ENCODE measurements at regions not wholly inside any gene's neighbourhood (a gene's known extent, or its start where the extent isn't known, plus 50 kb on each side); places are given as distances from the start of the nearest gene placed in this dataset.

DNA sequence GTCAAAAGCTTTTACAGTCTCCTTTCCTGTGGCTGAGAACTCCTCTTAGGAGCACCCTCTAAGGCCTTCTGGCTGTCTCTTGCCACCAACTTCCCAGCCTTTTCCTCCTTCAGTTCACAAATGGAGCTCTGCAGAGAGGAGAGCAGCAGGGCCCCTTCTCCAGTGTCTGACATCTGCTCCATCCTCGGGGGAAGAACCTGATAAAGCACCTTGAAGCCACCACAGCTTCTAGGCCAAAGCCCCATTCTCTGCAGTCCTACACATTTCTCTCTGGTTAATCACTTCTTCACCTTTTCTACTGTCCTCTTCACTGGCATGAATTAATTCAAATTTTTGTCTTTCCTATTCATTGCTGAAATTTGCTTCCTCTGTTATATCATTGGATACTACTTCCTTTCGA, 378.1 kb upstream of the POU3F1 start:
- TF ChIP-seq, protein P1, sequence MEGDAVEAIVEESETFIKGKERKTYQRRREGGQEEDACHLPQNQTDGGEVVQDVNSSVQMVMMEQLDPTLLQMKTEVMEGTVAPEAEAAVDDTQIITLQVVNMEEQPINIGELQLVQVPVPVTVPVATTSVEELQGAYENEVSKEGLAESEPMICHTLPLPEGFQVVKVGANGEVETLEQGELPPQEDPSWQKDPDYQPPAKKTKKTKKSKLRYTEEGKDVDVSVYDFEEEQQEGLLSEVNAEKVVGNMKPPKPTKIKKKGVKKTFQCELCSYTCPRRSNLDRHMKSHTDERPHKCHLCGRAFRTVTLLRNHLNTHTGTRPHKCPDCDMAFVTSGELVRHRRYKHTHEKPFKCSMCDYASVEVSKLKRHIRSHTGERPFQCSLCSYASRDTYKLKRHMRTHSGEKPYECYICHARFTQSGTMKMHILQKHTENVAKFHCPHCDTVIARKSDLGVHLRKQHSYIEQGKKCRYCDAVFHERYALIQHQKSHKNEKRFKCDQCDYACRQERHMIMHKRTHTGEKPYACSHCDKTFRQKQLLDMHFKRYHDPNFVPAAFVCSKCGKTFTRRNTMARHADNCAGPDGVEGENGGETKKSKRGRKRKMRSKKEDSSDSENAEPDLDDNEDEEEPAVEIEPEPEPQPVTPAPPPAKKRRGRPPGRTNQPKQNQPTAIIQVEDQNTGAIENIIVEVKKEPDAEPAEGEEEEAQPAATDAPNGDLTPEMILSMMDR (IDR thresholded peaks at IDR 0.05; ENCODE audit: insufficient read depth, low read length, poor library complexity, severe bottlenecking) = no peak
- TF ChIP-seq EZH2phosphoT487 (conservative IDR thresholded peaks at IDR 0.05; ENCODE audit: low read length) = no peak
